GM10266 (cell line): ENCODE measurements at regions not wholly inside any gene's neighbourhood (a gene's known extent, or its start where the extent isn't known, plus 50 kb on each side); places are given as distances from the start of the nearest gene placed in this dataset.

Experiments used
- DNase-seq: peaks from one replicate; pipeline ENCODE4 v3.0.0; 2012; ENCODE audit errors: extremely low spot score
- CTCF ChIP-seq: IDR thresholded peaks from 2 replicates; pipeline ENCODE4 v1.5.1; 2012; ENCODE audit warnings: mild to moderate bottlenecking, low read depth; ENCODE audit not compliant: control insufficient read depth, insufficient read depth; ENCODE audit errors: missing control alignments

DNA sequence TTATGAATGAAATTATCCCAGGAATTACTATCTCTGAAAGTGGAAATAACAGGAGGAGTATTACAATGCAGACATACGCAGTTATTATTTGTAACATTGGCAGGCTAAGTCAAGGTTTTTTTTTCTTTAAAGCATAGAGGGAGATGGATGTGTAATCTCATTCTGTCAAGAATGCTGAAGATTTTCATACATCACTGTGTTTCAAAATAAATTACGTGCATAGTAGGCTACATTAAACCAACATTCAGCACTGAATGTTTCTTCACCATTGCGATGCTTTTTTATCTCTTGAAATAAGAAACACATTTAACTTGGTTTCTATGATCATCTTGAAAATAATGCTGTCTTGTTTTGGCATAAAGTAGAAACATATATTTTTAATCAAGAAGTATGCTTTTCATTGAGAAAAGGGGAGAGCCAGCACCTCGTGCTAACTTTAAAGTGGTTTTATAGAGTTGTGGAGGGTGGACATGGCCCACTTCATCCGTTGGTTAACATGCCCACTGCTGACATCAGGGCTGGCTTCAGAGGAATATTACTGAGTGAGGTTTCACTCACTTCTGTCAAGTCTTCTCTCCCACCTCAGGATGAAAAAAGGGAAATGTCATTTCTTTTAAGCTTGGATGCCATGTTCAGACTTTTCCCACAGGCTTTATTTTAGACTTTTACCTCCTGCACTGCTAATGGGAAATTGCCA lies 203.6 kb upstream of the MEF2C start:
- TF ChIP-seq CTCF, result no peak
- no peak for DNase-seq

GRCh38 chr5:89083791-89084190 lies 200.8 kb upstream of the MEF2C start:
- no peak for TF ChIP-seq CTCF
- DNase-seq, result no peak

DNA sequence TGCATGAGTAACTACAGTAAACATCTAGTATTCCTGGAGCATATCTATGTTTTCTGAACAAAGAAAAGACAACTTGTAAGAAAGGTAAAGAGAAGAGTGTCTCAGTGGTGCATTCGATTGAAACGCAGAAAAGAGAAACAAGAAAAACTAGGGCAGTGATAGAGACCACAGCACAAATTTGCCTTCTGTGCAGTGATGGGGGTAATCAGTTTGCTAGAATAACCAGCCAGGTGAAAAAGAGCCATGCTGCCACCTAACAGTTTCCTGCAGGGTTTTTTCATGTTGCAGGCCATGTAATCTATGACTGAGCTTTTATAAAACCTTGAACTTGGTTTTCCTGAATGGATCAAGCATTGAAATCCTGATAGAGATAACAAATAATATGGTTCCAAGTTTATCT lies 198.4 kb upstream of the MEF2C start:
- no peak for TF ChIP-seq CTCF
- DNase-seq, result no peak

- DNase-seq, result no peak
- TF ChIP-seq CTCF, result no peak
Measured at GRCh38 chr5:89080467-89081116, 197.6 kb upstream of the MEF2C start.

- no peak for DNase-seq
- TF ChIP-seq CTCF, result no peak
Measured at GRCh38 chr5:89072842-89073672, 190.1 kb upstream of the MEF2C start.

GRCh38 chr5:89071941-89072331 lies 189.0 kb upstream of the MEF2C start:
- no peak for TF ChIP-seq CTCF
- DNase-seq, result peak; percentile 18
